IMR-90 (cell line): ENCODE measurements at regions not wholly inside any gene's neighbourhood (a gene's known extent, or its start where the extent isn't known, plus 50 kb on each side); places are given as distances from the start of the nearest gene placed in this dataset.

Source experiments
- ATAC-seq: fragments of 200-7000 bp; cut with Tn5 transposase; 2 replicates; pipeline ENCODE4 v1.9.1; 2020; ENCODE audit warnings: low read depth, mild to moderate bottlenecking, moderate library complexity
- BruUV-seq: library from RNA; stranded (reverse); fragments of 400-500 nt; replicated peaks from 2 replicates; lab custom pipeline; 2021; lab: Mats Ljungman, UMichigan
- CTCF ChIA-PET: fragments of 300-600 bp; formaldehyde crosslinking; extraction: SDS; loops from one replicate; lab custom pipeline; 2021; ENCODE audit warnings: antibody characterized with exemption; lab: Yijun Ruan, JAX
- POLR2A ChIA-PET: fragments of 300-600 bp; sonication (Branson Sonifier 250); formaldehyde crosslinking; loops from one replicate; lab custom pipeline; 2022; ENCODE audit warnings: antibody characterized with exemption; ENCODE audit not compliant: unreplicated experiment; lab: Charles Lee
- DNase-seq: peaks from one replicate; pipeline ENCODE4 v3.0.0; 2013
- H2AFZ ChIP-seq: replicated peaks from 2 replicates; pipeline ENCODE3; 2013; ENCODE audit warnings: low read length, mild to moderate bottlenecking; ENCODE audit not compliant: poor library complexity
- H2AK5ac ChIP-seq: 2 replicates; pipeline ENCODE4 v1.6.1; 2013; ENCODE audit warnings: low read depth, low read length, inconsistent platforms
- H2AK9ac ChIP-seq: replicated peaks from 2 replicates; pipeline ENCODE3; 2013; ENCODE audit warnings: mild to moderate bottlenecking, low read depth, low read length, moderate library complexity; ENCODE audit not compliant: poor library complexity
- H2BK120ac ChIP-seq: 2 replicates; pipeline ENCODE4 v1.6.1; 2013; ENCODE audit warnings: low read depth, low read length, inconsistent platforms
- H2BK15ac ChIP-seq: 3 replicates; pipeline ENCODE4 v1.6.1; 2013; ENCODE audit warnings: low read depth, low read length, inconsistent platforms
- H2BK20ac ChIP-seq: 2 replicates; pipeline ENCODE4 v1.6.1; 2013; ENCODE audit warnings: low read depth, mild to moderate bottlenecking, inconsistent platforms, low read length, moderate library complexity
- H2BK5ac ChIP-seq: 2 replicates; pipeline ENCODE4 v1.6.1; 2013; ENCODE audit warnings: mild to moderate bottlenecking, low read depth, low read length, inconsistent platforms; ENCODE audit not compliant: poor library complexity, severe bottlenecking
- H3K14ac ChIP-seq: replicated peaks from 2 replicates; pipeline ENCODE4 v1.6.1; 2013; ENCODE audit warnings: low read depth, low read length, inconsistent platforms
- H3K18ac ChIP-seq: 2 replicates; pipeline ENCODE4 v1.6.1; 2013; ENCODE audit warnings: low read depth, low read length, control low read depth
- H3K23ac ChIP-seq: 2 replicates; pipeline ENCODE4 v1.6.1; 2013; ENCODE audit warnings: low read depth, low read length, inconsistent platforms
- H3K27ac ChIP-seq: 2 replicates; pipeline ENCODE4 v1.5.1; 2013; ENCODE audit warnings: mild to moderate bottlenecking, control low read depth, low read length; ENCODE audit not compliant: insufficient read depth
- H3K27me3 ChIP-seq: 2 replicates; pipeline ENCODE4 v1.6.1; 2013; ENCODE audit warnings: low read length; ENCODE audit not compliant: control insufficient read depth, insufficient read depth
- H3K36me3 ChIP-seq: 2 replicates; pipeline ENCODE4 v1.6.1; 2013; ENCODE audit warnings: low read length, mixed read lengths; ENCODE audit not compliant: control insufficient read depth, insufficient read depth
- H3K4ac ChIP-seq: 2 replicates; pipeline ENCODE4 v1.6.1; 2013; ENCODE audit warnings: low read depth, low read length, inconsistent platforms
- H3K4me1 ChIP-seq: 2 replicates; pipeline ENCODE4 v1.6.1; 2013; ENCODE audit warnings: low read length, mixed read lengths; ENCODE audit not compliant: control insufficient read depth, insufficient read depth
- H3K4me2 ChIP-seq: 2 replicates; pipeline ENCODE4 v1.6.1; 2013; ENCODE audit warnings: low read depth, mild to moderate bottlenecking, control low read depth, low read length, moderate library complexity
- H3K4me3 ChIP-seq: 2 replicates; pipeline ENCODE4 v1.5.1; 2013; ENCODE audit warnings: low read depth, mild to moderate bottlenecking, control low read depth, low read length, moderate library complexity; ENCODE audit not compliant: insufficient read depth
- H3K56ac ChIP-seq: 2 replicates; pipeline ENCODE4 v1.6.1; 2013; ENCODE audit warnings: low read length, inconsistent platforms; ENCODE audit not compliant: insufficient read depth; ENCODE audit errors: extremely low read depth
- H3K79me1 ChIP-seq, 2 experiments: 2 replicates each; pipeline ENCODE4 v1.6.1; 2013; ENCODE audit warnings: low read length in 2 of 2, inconsistent platforms in 1 of 2, low read depth in 1 of 2
- H3K9ac ChIP-seq: 2 replicates; pipeline ENCODE4 v1.6.1; 2013; ENCODE audit warnings: low read depth, low read length, control low read depth
- H3K9me1 ChIP-seq: 2 replicates; pipeline ENCODE4 v1.6.1; 2013; ENCODE audit warnings: low read length, inconsistent platforms; ENCODE audit not compliant: insufficient read depth
- H3K9me3 ChIP-seq: 2 replicates; pipeline ENCODE4 v1.6.1; 2013; ENCODE audit warnings: low read length; ENCODE audit not compliant: control insufficient read depth, insufficient read depth
- H4K20me1 ChIP-seq: 2 replicates; pipeline ENCODE4 v1.6.1; 2013; ENCODE audit warnings: low read length, inconsistent platforms; ENCODE audit not compliant: insufficient read depth
- H4K5ac ChIP-seq: 2 replicates; pipeline ENCODE4 v1.6.1; 2013; ENCODE audit warnings: mild to moderate bottlenecking, low read depth, low read length, control low read depth
- H4K8ac ChIP-seq, 2 experiments: 2 replicates each; pipeline ENCODE4 v1.6.1; 2013; ENCODE audit warnings: low read depth in 2 of 2, low read length in 2 of 2, control low read depth in 1 of 2, inconsistent platforms in 1 of 2
- H4K91ac ChIP-seq: 2 replicates; pipeline ENCODE4 v1.6.1; 2013; ENCODE audit warnings: low read depth, low read length, inconsistent platforms; ENCODE audit not compliant: insufficient read depth
- BHLHE40 ChIP-seq: fragments of 150-350 bp; IDR thresholded peaks from 2 replicates; pipeline ENCODE4 v1.6.1; 2016; ENCODE audit warnings: mild to moderate bottlenecking, low read depth, low read length
- CEBPB ChIP-seq: IDR thresholded peaks from 2 replicates; pipeline ENCODE4 v1.6.1; 2012; ENCODE audit warnings: low read depth, low read length, improper control_type of control experiment
- CTCF ChIP-seq: conservative IDR thresholded peaks from 2 replicates; pipeline ENCODE4 v1.5.1; 2012; ENCODE audit warnings: mild to moderate bottlenecking, low read depth, low read length, improper control_type of control experiment
- POLR2A ChIP-seq: IDR thresholded peaks from 2 replicates; pipeline ENCODE4 v1.6.1; 2012; ENCODE audit warnings: mild to moderate bottlenecking, low read depth, low read length
- RFX5 ChIP-seq: IDR thresholded peaks from 2 replicates; pipeline ENCODE4 v1.8.0; 2012; ENCODE audit warnings: low read depth, mild to moderate bottlenecking, low read length, moderate library complexity
- SMC3 ChIP-seq: fragments of 150-350 bp; IDR thresholded peaks from 2 replicates; pipeline ENCODE4 v1.6.1; 2016; ENCODE audit warnings: low read depth, mild to moderate bottlenecking, antibody characterized with exemption, low read length, moderate library complexity
- USF2 ChIP-seq: fragments of 150-350 bp; IDR thresholded peaks from 2 replicates; pipeline ENCODE4 v1.6.1; 2017; ENCODE audit warnings: mild to moderate bottlenecking, antibody characterized with exemption, low read length, low read depth
- WGBS, 2 experiments: methylation state at CpG; one replicate each; pipeline versions ENCODE4 v1.1.5 to v1.1.7; 2013; ENCODE audit warnings: missing lambda C conversion rate in 2 of 2; ENCODE audit not compliant: insufficient read length in 1 of 2; ENCODE audit errors: extremely low coverage in 2 of 2; 5-methylcytosine and 5-hydroxymethylcytosine counted together
- dilution Hi-C: fragments of 300-500 bp; cut with HindIII; formaldehyde crosslinking; loops from one replicate; pipeline ENCODE4 v1.14.3; 2018; ENCODE audit warnings: low sequenced_read_pairs; ENCODE audit not compliant: unreplicated experiment
- in situ Hi-C: fragments of 300-500 bp; cut with MboI; formaldehyde crosslinking; loops from 3 replicates; pipeline ENCODE4 v1.14.3; 2019; ENCODE audit warnings: low sequenced_read_pairs, inconsistent platforms, mixed read lengths
- intact Hi-C: fragments of 100-400 bp; cut with micrococcal nuclease; formaldehyde crosslinking; loops from 2 replicates; pipeline ENCODE4 v1.10.0; 2022

GRCh38 chr12:92047393-92047826 lies 98.2 kb downstream of the BTG1 start:
- BruUV-seq: no TSS peak

More at GRCh38 chr12:92047393-92047826, 98.2 kb downstream of the BTG1 start:
- Histone ChIP-seq H3K9me1 (peaks cover 3% of the 10 kb centered on the region; the same call in 1 of the 2 replicates), H3K4me1 (no peaks in the 10 kb centered on the region), H2BK15ac (no peak overlapping the region), H3K79me1 (no peaks in the 10 kb centered on the region), H2AFZ (no peak overlapping the region), H2AK5ac (no peak overlapping the region), H3K4me3 (no peak overlapping the region), H3K36me3 (no peaks in the 10 kb centered on the region), H4K5ac (no peak overlapping the region), H3K27me3 (no peaks in the 10 kb centered on the region), H2BK120ac (no peak overlapping the region), H4K8ac (no peak overlapping the region), H3K23ac (no peak overlapping the region), H2AK9ac (no peak overlapping the region), H3K56ac (no peak overlapping the region), H4K91ac (no peak overlapping the region), H3K27ac (no peak overlapping the region), H4K20me1 (no peaks in the 10 kb centered on the region), H2BK20ac (no peak overlapping the region), H3K9me3 (no peaks in the 10 kb centered on the region), H2BK5ac (no peak overlapping the region), H3K4ac (no peak overlapping the region), H3K18ac (no peak overlapping the region), H3K9ac (no peak overlapping the region), H3K14ac (no peak overlapping the region; the same call in 1 of the 2 replicates), H3K4me2 (no peak overlapping the region)
- TF ChIP-seq BHLHE40 (no peak), CEBPB (no peak), USF2 (no peak), CTCF (no peak), POLR2A (no peak), SMC3 (no peak), RFX5 (no peak)
- WGBS, 2 experiments: no CpG with 5 or more reads among the region's 2 CpGs
- peak; percentile 29 for DNase-seq
- no peak for ATAC-seq
- intact Hi-C loops (no loop called here), dilution Hi-C loops (no loop called here), in situ Hi-C loops (no loop called here)
- CTCF ChIA-PET: no interaction called here
- POLR2A ChIA-PET: no interaction called here
